Trophoblast cell (in vitro differentiated cells and primary cell): ENCODE measurements at regions not wholly inside any gene's neighbourhood (a gene's known extent, or its start where the extent isn't known, plus 50 kb on each side); places are given as distances from the start of the nearest gene placed in this dataset.

Experiments
- DNase-seq, 2 donors: peaks; one replicate each; pipeline ENCODE4 v3.0.0-alpha.2; 2016
- H2AFZ ChIP-seq: 2 replicates; pipeline ENCODE4 v1.6.1; 2013; ENCODE audit warnings: low read length, moderate library complexity, mild to moderate bottlenecking; ENCODE audit not compliant: insufficient read depth, poor library complexity
- H2AK5ac ChIP-seq: 2 replicates; pipeline ENCODE4 v1.6.1; 2013; ENCODE audit warnings: mild to moderate bottlenecking, low read length
- H2BK120ac ChIP-seq: 2 replicates; pipeline ENCODE4 v1.6.1; 2013; ENCODE audit warnings: low read length, mild to moderate bottlenecking, moderate library complexity; ENCODE audit not compliant: insufficient read depth, poor library complexity
- H2BK12ac ChIP-seq: 2 replicates; pipeline ENCODE4 v1.6.1; 2013; ENCODE audit warnings: mild to moderate bottlenecking, low read length, moderate library complexity
- H2BK5ac ChIP-seq: 2 replicates; pipeline ENCODE4 v1.6.1; 2013; ENCODE audit warnings: low read length, low read depth, moderate library complexity, mild to moderate bottlenecking; ENCODE audit not compliant: poor library complexity
- H3K14ac ChIP-seq: 2 replicates; pipeline ENCODE4 v1.6.1; 2013; ENCODE audit warnings: mild to moderate bottlenecking, low read length
- H3K18ac ChIP-seq: 2 replicates; pipeline ENCODE4 v1.6.1; 2013; ENCODE audit warnings: mild to moderate bottlenecking, low read length
- H3K23ac ChIP-seq: 2 replicates; pipeline ENCODE4 v1.6.1; 2013; ENCODE audit warnings: low read length
- H3K27ac ChIP-seq: 2 replicates; pipeline ENCODE4 v1.5.1; 2013; ENCODE audit warnings: low read depth, mild to moderate bottlenecking, inconsistent platforms, low read length, moderate library complexity
- H3K27me3 ChIP-seq: 2 replicates; pipeline ENCODE4 v1.6.1; 2013; ENCODE audit warnings: inconsistent platforms, mild to moderate bottlenecking, low read length, moderate library complexity; ENCODE audit not compliant: insufficient read depth
- H3K36me3 ChIP-seq, 2 experiments: 1 replicate in 1 of 2; 2 replicates in 1 of 2; pipeline ENCODE4 v1.6.1; 2013; ENCODE audit warnings: low read length in 2 of 2, mild to moderate bottlenecking in 2 of 2, moderate library complexity in 1 of 2; ENCODE audit not compliant: insufficient read depth in 2 of 2, control insufficient read depth in 1 of 2
- H3K4ac ChIP-seq: 2 replicates; pipeline ENCODE4 v1.6.1; 2013; ENCODE audit warnings: low read depth, mild to moderate bottlenecking, low read length, moderate library complexity
- H3K4me1 ChIP-seq, 2 experiments: 1 replicate in 1 of 2; 2 replicates in 1 of 2; pipeline ENCODE4 v1.6.1; 2013; ENCODE audit warnings: low read length in 2 of 2, mild to moderate bottlenecking in 2 of 2, moderate library complexity in 1 of 2; ENCODE audit not compliant: insufficient read depth in 2 of 2, control insufficient read depth in 1 of 2
- H3K4me2 ChIP-seq: 2 replicates; pipeline ENCODE4 v1.6.1; 2013; ENCODE audit warnings: inconsistent platforms, mild to moderate bottlenecking, low read length, moderate library complexity
- H3K4me3 ChIP-seq: 2 replicates; pipeline ENCODE4 v1.5.1; 2013; ENCODE audit warnings: mild to moderate bottlenecking, low read depth, low read length, inconsistent platforms
- H3K79me1 ChIP-seq: one replicate; pipeline ENCODE4 v1.6.1; 2013; ENCODE audit warnings: low read length
- H3K79me2 ChIP-seq: 2 replicates; pipeline ENCODE4 v1.6.1; 2013; ENCODE audit warnings: low read length, mild to moderate bottlenecking; ENCODE audit not compliant: control insufficient read depth, insufficient read depth, poor library complexity
- H3K9ac ChIP-seq: 2 replicates; pipeline ENCODE4 v1.6.1; 2013; ENCODE audit warnings: mild to moderate bottlenecking, low read length
- H3K9me3 ChIP-seq: 2 replicates; pipeline ENCODE4 v1.6.1; 2013; ENCODE audit warnings: low read depth, mild to moderate bottlenecking, control low read depth, inconsistent platforms, low read length; ENCODE audit not compliant: insufficient read depth
- H4K12ac ChIP-seq: 2 replicates; pipeline ENCODE4 v1.6.1; 2013; ENCODE audit warnings: low read depth, mild to moderate bottlenecking, low read length, moderate library complexity
- H4K8ac ChIP-seq: 2 replicates; pipeline ENCODE4 v1.6.1; 2013; ENCODE audit warnings: low read depth, mild to moderate bottlenecking, low read length, moderate library complexity
- H4K91ac ChIP-seq: one replicate; pipeline ENCODE4 v1.6.1; 2013; ENCODE audit warnings: low read depth, mild to moderate bottlenecking, low read length, moderate library complexity
- WGBS: extraction: QIAGEN DNeasy Blood & Tissue Kit; methylation state at CpG from one replicate; pipeline ENCODE4 v1.1.7; 2013; ENCODE audit warnings: missing lambda C conversion rate; ENCODE audit not compliant: insufficient read length, insufficient coverage; ENCODE audit errors: extremely low coverage; 5-methylcytosine and 5-hydroxymethylcytosine counted together

DNA sequence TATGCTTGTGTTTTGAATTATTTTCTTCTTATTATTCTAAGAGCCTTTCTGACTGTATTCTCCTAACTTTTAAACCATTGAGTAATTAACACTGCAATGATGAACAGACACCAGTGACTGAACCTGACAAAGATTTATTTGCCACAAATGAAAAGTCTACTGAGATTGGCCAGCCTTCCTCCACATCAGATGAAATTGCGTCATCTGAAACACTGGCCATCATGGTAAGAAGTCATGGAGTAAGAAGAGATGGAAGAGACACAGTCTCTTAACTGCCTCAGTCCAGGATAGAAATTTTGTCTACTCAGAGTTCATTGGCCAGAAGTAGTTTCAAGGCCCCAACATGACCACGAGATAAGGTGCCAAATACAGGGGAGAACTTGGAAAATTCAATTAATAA, 357.8 kb downstream of the BMPER start:
- no peak overlapping the region for H3K4me2 ChIP-seq
- H3K23ac ChIP-seq = no peak overlapping the region
- H3K4ac ChIP-seq = no peak overlapping the region
- H4K91ac ChIP-seq = no peak overlapping the region
- no peak for DNase-seq
- H3K27ac ChIP-seq = no peak overlapping the region
- no peaks in the 10 kb centered on the region for H3K27me3 ChIP-seq
- H2AFZ ChIP-seq = no peak overlapping the region
- H3K79me1 ChIP-seq = no peaks in the 10 kb centered on the region
- no peak overlapping the region for H3K14ac ChIP-seq
- no peak overlapping the region for H4K8ac ChIP-seq
- no peak overlapping the region for H3K18ac ChIP-seq
- no peak overlapping the region for H4K12ac ChIP-seq
- H2AK5ac ChIP-seq = no peak overlapping the region
- no peaks in the 10 kb centered on the region for H3K9me3 ChIP-seq
- H2BK5ac ChIP-seq = no peak overlapping the region
- no CpG with 5 or more reads among the region's 2 CpGs for WGBS
- no peaks in the 10 kb centered on the region for H3K36me3 ChIP-seq
- no peak overlapping the region for H3K4me3 ChIP-seq
- no peaks in the 10 kb centered on the region for H3K4me1 ChIP-seq
- H2BK12ac ChIP-seq = no peak overlapping the region
- no peaks in the 10 kb centered on the region for H3K79me2 ChIP-seq
- no peak overlapping the region for H3K9ac ChIP-seq
- H2BK120ac ChIP-seq = no peak overlapping the region

DNA sequence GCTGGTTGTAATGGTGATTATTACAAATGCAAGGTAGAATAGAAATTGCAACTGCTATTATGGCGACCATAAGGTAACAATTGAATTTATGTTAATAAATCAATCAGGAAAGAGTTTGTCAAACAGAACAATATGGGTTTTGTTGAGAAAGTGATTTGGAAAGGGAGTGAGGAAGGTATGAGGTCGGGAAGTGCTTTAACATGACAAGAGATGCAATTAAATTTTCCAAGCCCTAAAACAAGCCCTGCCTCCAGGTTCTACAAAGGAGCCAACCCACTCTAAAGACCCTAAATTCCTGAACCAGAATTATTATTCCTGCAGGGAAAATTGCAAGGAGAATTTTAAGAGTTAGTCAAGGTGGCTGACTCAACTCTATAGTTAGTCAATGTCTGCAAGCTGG, 363.7 kb downstream of the BMPER start:
- no peak overlapping the region for H3K23ac ChIP-seq
- no peak overlapping the region for H3K27ac ChIP-seq
- no peak overlapping the region for H3K9ac ChIP-seq
- no peak overlapping the region for H4K8ac ChIP-seq
- H3K4me3 ChIP-seq = no peak overlapping the region
- H4K91ac ChIP-seq = no peak overlapping the region
- no peak overlapping the region for H2BK12ac ChIP-seq
- H2AFZ ChIP-seq = no peak overlapping the region
- H3K14ac ChIP-seq = no peak overlapping the region
- 100% methylated on average over 1 of the region's 2 CpGs for WGBS
- H3K9me3 ChIP-seq = no peaks in the 10 kb centered on the region
- no peak for DNase-seq
- no peak overlapping the region for H3K4me2 ChIP-seq
- H3K36me3 ChIP-seq = no peaks in the 10 kb centered on the region
- no peak overlapping the region for H2BK5ac ChIP-seq
- no peaks in the 10 kb centered on the region for H3K27me3 ChIP-seq
- no peak overlapping the region for H2AK5ac ChIP-seq
- H3K18ac ChIP-seq = no peak overlapping the region
- H3K79me2 ChIP-seq = no peaks in the 10 kb centered on the region
- no peak overlapping the region for H3K4ac ChIP-seq
- H3K4me1 ChIP-seq = no peaks in the 10 kb centered on the region
- no peak overlapping the region for H4K12ac ChIP-seq
- no peaks in the 10 kb centered on the region for H3K79me1 ChIP-seq
- no peak overlapping the region for H2BK120ac ChIP-seq

DNA sequence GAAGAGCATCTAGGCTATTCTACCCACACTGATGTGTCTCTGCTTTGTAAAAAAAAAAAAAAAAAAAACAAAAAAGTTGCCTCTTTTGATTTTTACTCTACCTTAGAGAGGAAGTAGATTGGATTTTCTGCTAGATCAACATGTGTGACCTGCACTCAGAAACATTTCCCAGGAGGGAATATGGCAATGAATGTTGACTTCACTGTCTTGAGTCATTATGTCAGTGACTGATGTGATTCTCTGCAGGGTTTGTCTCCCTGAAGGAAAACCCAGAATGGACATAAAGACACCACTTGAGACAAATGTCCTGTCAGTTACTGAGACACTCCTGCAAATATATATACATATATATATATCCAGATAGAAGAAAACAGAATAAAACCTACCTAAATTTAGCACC, 370.3 kb downstream of the BMPER start:
- H3K4ac ChIP-seq = no peak overlapping the region
- no peaks in the 10 kb centered on the region for H3K4me1 ChIP-seq
- no peak overlapping the region for H3K9ac ChIP-seq
- H3K27me3 ChIP-seq = no peaks in the 10 kb centered on the region
- no peak overlapping the region for H3K23ac ChIP-seq
- H4K12ac ChIP-seq = no peak overlapping the region
- H2BK12ac ChIP-seq = no peak overlapping the region
- no peak overlapping the region for H3K27ac ChIP-seq
- H2BK120ac ChIP-seq = no peak overlapping the region
- no peaks in the 10 kb centered on the region for H3K36me3 ChIP-seq
- H3K18ac ChIP-seq = no peak overlapping the region
- H3K4me2 ChIP-seq = no peak overlapping the region
- H3K79me1 ChIP-seq = no peaks in the 10 kb centered on the region
- H4K91ac ChIP-seq = no peak overlapping the region
- no peak overlapping the region for H2BK5ac ChIP-seq
- no peak for DNase-seq
- no peak overlapping the region for H4K8ac ChIP-seq
- H3K79me2 ChIP-seq = no peaks in the 10 kb centered on the region
- H2AK5ac ChIP-seq = no peak overlapping the region
- no peak overlapping the region for H2AFZ ChIP-seq
- H3K9me3 ChIP-seq = no peaks in the 10 kb centered on the region
- H3K14ac ChIP-seq = no peak overlapping the region
- H3K4me3 ChIP-seq = no peak overlapping the region

DNA sequence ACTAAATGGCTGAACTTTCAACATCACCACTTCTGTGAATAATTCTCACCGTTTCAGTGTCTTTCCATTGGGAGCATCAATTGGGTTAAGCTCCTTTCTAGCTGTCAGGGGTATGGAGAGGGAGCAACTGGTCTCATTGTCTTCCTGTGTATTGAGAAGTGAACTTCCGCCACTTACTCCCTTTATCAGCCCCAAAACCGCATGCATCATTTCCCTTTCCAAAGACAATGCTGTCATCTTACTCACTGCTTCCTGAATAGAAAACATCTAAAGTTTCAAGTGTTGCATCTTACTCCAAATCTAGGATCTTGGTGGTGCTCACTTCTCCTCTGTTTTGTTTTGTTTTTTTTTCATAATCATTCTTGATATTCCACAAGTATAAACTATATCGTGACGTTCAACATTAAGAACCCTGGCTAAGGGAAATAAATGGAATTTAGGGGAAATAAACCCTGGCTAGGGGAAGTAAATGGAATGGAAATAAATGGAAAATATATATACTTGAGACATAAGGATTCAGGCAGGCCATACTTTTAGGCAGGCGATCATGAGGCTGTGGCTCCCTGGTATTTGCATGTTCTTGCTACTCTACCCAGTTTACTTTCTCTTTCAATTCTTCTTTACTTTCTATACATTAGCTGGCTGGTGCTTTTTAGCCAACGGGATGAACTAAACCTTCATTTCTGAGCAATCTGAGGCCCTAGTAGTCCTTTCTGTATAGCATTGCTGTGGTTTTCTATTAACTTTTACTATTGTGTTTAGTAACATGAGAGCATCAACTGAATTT, 371.9 kb downstream of the BMPER start:
- H3K9ac ChIP-seq = no peak overlapping the region
- no peak overlapping the region for H3K18ac ChIP-seq
- peaks cover 2% of the 10 kb centered on the region for H3K9me3 ChIP-seq
- H2AFZ ChIP-seq = no peak overlapping the region
- no peak overlapping the region for H3K27ac ChIP-seq
- H2BK12ac ChIP-seq = no peak overlapping the region
- H2BK120ac ChIP-seq = no peak overlapping the region
- no peak overlapping the region for H4K91ac ChIP-seq
- H2BK5ac ChIP-seq = no peak overlapping the region
- no peak overlapping the region for H3K14ac ChIP-seq
- no peak overlapping the region for H3K4me2 ChIP-seq
- H4K8ac ChIP-seq = no peak overlapping the region
- DNase-seq = no peak
- no peaks in the 10 kb centered on the region for H3K79me1 ChIP-seq
- no peaks in the 10 kb centered on the region for H3K36me3 ChIP-seq
- H3K4me3 ChIP-seq = no peak overlapping the region
- H3K4ac ChIP-seq = no peak overlapping the region
- WGBS = no CpG with 5 or more reads among the region's 7 CpGs
- H3K4me1 ChIP-seq = no peaks in the 10 kb centered on the region
- no peak overlapping the region for H4K12ac ChIP-seq
- no peaks in the 10 kb centered on the region for H3K27me3 ChIP-seq
- H3K79me2 ChIP-seq = no peaks in the 10 kb centered on the region
- no peak overlapping the region for H2AK5ac ChIP-seq
- H3K23ac ChIP-seq = peak overlapping the region; percentile 86
